ENCODE measurements at regions not wholly inside any gene's neighbourhood (a gene's known extent, or its start where the extent isn't known, plus 50 kb on each side); places are given as distances from the start of the nearest gene placed in this dataset.
"Not testable (repeated sequence)": the region's sequence is repeated elsewhere in the genome, so short reads cannot be mapped to it uniquely, and the experiment has no call there.

DNA sequence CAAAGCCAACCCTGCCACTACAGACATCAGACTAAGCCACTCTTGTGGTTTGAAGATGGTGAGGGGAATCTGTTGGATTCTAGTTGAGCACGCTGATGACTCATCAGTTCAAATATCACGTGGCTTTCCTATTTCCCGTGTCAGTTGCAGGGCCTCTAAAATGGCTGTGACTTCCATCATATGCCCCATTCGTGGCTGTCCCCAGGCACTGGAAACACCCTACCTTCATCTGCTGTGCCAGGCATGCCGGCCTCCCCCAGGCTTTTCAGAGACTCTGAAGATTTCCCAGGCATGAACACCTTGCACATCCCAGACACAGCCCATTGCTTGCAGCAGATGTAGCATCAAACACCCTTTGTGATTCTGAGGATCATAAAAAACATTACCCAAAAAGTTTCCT lies 659.9 kb downstream of the UQCRFS1 start:
- Histone ChIP-seq H3K4me3 (no peak overlapping the region), H3K27ac (no peak overlapping the region), H3K27me3 (no peaks in the 10 kb centered on the region), H3K4me1 (no peaks in the 10 kb centered on the region), H3K36me3 (no peaks in the 10 kb centered on the region), H3K9me3 (no peaks in the 10 kb centered on the region)
- TF ChIP-seq POLR2A (IDR thresholded peaks at IDR 0.05), result no peak
- no peak for TF ChIP-seq POLR2AphosphoS5 (IDR thresholded peaks at IDR 0.05; ENCODE audit: insufficient read depth in 1 of 2, low read depth in 1 of 2)
- TF ChIP-seq, protein P1, sequence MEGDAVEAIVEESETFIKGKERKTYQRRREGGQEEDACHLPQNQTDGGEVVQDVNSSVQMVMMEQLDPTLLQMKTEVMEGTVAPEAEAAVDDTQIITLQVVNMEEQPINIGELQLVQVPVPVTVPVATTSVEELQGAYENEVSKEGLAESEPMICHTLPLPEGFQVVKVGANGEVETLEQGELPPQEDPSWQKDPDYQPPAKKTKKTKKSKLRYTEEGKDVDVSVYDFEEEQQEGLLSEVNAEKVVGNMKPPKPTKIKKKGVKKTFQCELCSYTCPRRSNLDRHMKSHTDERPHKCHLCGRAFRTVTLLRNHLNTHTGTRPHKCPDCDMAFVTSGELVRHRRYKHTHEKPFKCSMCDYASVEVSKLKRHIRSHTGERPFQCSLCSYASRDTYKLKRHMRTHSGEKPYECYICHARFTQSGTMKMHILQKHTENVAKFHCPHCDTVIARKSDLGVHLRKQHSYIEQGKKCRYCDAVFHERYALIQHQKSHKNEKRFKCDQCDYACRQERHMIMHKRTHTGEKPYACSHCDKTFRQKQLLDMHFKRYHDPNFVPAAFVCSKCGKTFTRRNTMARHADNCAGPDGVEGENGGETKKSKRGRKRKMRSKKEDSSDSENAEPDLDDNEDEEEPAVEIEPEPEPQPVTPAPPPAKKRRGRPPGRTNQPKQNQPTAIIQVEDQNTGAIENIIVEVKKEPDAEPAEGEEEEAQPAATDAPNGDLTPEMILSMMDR (IDR thresholded peaks at IDR 0.05), result no peak
- DNase-seq (ENCODE audit: extremely low spot score in 2 of 2), result no peak
- intact Hi-C loops (cut with DNase I), result no loop called here

DNA sequence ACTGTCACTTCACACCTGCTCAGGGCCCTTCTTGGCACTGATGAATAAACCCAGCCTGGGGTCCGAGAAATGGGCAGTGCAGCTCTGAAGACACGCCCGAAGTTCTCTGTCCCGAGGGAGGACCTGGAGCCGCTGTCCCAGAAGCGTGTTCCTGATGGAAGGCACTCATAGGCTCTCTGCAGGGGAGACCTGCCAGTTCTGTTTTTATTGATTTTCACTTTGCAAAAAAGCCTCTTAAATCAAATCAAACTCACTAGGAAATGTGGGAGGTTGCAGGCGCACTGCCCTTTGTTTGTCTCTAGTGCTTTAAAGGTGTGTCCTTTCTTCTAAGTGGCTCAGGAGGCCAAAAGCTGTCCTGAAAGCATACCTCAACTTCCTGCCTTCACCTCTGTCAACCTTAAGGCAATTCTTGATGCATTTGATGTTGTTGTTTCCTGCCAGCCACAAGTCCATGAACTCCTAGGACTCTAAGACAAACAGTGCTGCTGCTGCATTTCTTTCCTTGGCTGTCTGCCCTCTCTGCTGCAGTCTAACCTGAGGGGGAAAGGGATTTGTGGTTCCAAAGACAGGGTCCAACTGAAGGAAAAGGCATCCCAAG lies 663.2 kb downstream of the UQCRFS1 start:
- H3K27me3 ChIP-seq, result no peaks in the 10 kb centered on the region
- no peak for DNase-seq (ENCODE audit: extremely low spot score in 2 of 2)
- TF ChIP-seq POLR2AphosphoS5 (IDR thresholded peaks at IDR 0.05; ENCODE audit: insufficient read depth in 1 of 2, low read depth in 1 of 2), result no peak
- TF ChIP-seq, protein P1 (IDR thresholded peaks at IDR 0.05), result no peak
- no peak for TF ChIP-seq POLR2A (IDR thresholded peaks at IDR 0.05)
- H3K9me3 ChIP-seq, result no peaks in the 10 kb centered on the region
- no peaks in the 10 kb centered on the region for H3K4me1 ChIP-seq
- no peak overlapping the region for H3K4me3 ChIP-seq
- intact Hi-C loops (cut with DNase I), result no loop called here
- H3K27ac ChIP-seq, result no peak overlapping the region
- no peaks in the 10 kb centered on the region for H3K36me3 ChIP-seq

DNA sequence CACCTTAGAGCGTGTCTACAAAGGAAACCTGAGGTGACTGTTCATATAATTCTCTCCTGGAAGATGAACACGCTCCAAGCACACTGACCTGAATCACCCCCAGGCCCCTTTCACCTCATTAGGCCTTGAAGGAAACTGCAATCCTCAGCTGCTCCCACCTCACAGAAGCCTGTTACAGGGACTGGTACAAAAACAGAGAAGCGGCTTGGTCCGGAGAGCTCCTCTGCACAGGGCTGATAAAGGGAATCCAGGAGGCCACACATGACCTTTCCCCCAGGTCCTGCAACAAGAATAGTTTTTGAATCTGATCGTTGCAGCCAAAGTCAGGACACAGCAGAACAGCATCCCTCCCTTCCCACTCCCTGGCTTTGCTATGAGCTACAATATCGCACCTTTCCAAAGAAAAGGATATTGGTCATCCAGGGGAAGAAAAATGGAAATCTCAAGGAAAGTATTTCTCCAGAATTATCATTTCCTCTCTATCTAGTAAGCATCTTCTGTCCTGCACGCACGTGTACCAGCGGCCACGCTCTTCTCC lies 666.7 kb downstream of the UQCRFS1 start:
- Histone ChIP-seq H3K4me3 (no peak overlapping the region), H3K9me3 (no peaks in the 10 kb centered on the region), H3K4me1 (no peaks in the 10 kb centered on the region), H3K36me3 (no peaks in the 10 kb centered on the region), H3K27ac (no peak overlapping the region), H3K27me3 (no peaks in the 10 kb centered on the region)
- DNase-seq (ENCODE audit: extremely low spot score in 2 of 2), result no peak
- TF ChIP-seq, protein P1 (IDR thresholded peaks at IDR 0.05), result no peak
- no peak for TF ChIP-seq POLR2AphosphoS5 (IDR thresholded peaks at IDR 0.05; ENCODE audit: insufficient read depth in 1 of 2, low read depth in 1 of 2)
- no peak for TF ChIP-seq POLR2A (IDR thresholded peaks at IDR 0.05)
- intact Hi-C loops (cut with DNase I), result no loop called here

DNA sequence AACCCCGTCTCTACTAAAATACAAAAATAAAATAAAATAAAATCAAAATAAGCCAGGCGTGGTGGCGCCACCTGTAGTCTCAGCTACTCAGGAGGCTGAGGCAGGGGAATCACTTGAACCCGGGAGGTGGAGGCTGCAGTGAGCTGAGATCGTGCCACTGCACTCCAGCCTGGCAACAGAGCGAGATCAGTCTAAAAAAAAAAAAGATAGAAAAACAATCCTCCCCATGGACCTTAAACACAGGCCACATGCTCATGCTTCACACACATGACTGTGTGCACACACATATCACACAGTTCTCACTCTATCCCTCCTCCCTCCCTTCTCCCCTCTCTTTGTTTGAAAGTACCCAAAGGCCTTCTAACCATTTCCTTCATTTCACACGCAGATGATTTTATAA lies 667.6 kb downstream of the UQCRFS1 start:
- intact Hi-C loops (cut with DNase I); H3K9me3 ChIP-seq: not testable (repeated sequence)

DNA sequence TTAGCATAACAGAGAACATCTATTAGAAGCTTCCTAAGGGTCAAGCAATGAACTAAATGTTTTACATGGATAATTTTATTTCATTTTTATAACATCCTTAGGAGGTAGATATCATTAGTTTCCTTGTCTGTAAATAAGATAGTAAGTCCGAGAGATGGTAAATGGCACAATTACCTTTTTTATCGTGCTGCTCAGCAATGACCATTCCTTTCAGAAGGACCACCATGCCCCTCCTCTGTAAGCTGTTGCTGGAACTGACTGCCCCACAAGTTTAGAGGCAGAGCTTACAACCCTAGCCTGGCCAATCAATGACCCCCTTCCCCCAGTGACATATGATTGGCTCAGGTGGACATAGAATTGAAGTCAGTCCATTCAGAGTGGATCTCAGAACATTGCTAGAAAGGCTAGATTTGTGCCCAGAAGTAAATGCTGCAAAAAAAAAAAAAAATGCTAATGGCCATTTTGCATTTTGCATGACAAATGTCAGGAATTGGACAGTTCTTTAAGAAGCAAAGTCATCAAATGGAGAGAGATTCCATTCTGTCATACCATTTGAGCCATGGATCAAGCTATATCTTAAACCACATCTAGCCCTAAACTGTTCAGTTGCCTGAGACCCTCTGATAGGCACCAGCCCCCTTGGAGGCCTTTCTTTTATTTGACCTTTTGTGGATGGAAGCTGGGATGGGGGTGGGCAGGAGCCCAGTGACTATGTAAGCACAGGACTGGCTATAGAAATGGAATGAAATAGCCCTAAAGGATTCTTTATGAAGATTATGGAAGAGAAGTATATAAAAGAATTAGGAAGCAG lies 668.3 kb downstream of the UQCRFS1 start:
- no peak overlapping the region for H3K4me3 ChIP-seq

More for the DNA sequence above, 667.6 kb downstream of the UQCRFS1 start:
- not testable (repeated sequence) for H3K27ac ChIP-seq; H3K36me3 ChIP-seq; DNase-seq (ENCODE audit: extremely low spot score in 2 of 2); H3K4me3 ChIP-seq; H3K27me3 ChIP-seq; H3K4me1 ChIP-seq

More for the DNA sequence above, 668.3 kb downstream of the UQCRFS1 start:
- intact Hi-C loops (cut with DNase I), result no loop called here
- Histone ChIP-seq H3K27me3 (no peaks in the 10 kb centered on the region), H3K9me3 (no peaks in the 10 kb centered on the region), H3K27ac (no peak overlapping the region), H3K4me1 (no peaks in the 10 kb centered on the region), H3K36me3 (no peaks in the 10 kb centered on the region)
- TF ChIP-seq, protein P1 (IDR thresholded peaks at IDR 0.05), result no peak
- TF ChIP-seq POLR2A (IDR thresholded peaks at IDR 0.05) (no peak), POLR2AphosphoS5 (IDR thresholded peaks at IDR 0.05; ENCODE audit: insufficient read depth in 1 of 2, low read depth in 1 of 2) (no peak)
- no peak for DNase-seq (ENCODE audit: extremely low spot score in 2 of 2)

Data from vagina (tissue), 2 donors.